ENCODE measurements at regions not wholly inside any gene's neighbourhood (a gene's known extent, or its start where the extent isn't known, plus 50 kb on each side); places are given as distances from the start of the nearest gene placed in this dataset.
A peak's percentile ranks its signal among the peaks of the same experiment; 100 is the strongest.

GRCh38 chr3:35393901-35394799 is 245.2 kb upstream of the ARPP21 start:
- TF ChIP-seq JUND (IDR thresholded peaks at IDR 0.05; ENCODE audit: low read depth), result no peak
- in situ Hi-C loops (cut with HindIII; ENCODE audit: low pct_unique_long_range_greater_than_20kb, low sequenced_read_pairs), result no loop called here
- peak in 1 of 2 experiments; percentile 50 for DNase-seq (ENCODE audit: low read depth in 1 of 2, low spot score in 1 of 2)

GRCh38 chr3:35394905-35395304 is 244.4 kb upstream of the ARPP21 start:
- no peak for TF ChIP-seq JUND (IDR thresholded peaks at IDR 0.05; ENCODE audit: low read depth)
- in situ Hi-C loops (cut with HindIII; ENCODE audit: low pct_unique_long_range_greater_than_20kb, low sequenced_read_pairs), result no loop called here
- DNase-seq (ENCODE audit: low read depth in 1 of 2, low spot score in 1 of 2), result no peak

GRCh38 chr3:35401671-35402070 is 237.7 kb upstream of the ARPP21 start:
- in situ Hi-C loops (cut with HindIII; ENCODE audit: low pct_unique_long_range_greater_than_20kb, low sequenced_read_pairs), result no loop called here

GRCh38 chr3:35404571-35404970 is 234.8 kb upstream of the ARPP21 start:
- in situ Hi-C loops (cut with HindIII; ENCODE audit: low pct_unique_long_range_greater_than_20kb, low sequenced_read_pairs), result no loop called here
- no peak for DNase-seq (ENCODE audit: low read depth in 1 of 2, low spot score in 1 of 2)
- TF ChIP-seq JUND (IDR thresholded peaks at IDR 0.05; ENCODE audit: low read depth), result no peak

More at GRCh38 chr3:35401671-35402070, 237.7 kb upstream of the ARPP21 start:
- TF ChIP-seq JUND (IDR thresholded peaks at IDR 0.05; ENCODE audit: low read depth), result no peak
- DNase-seq (ENCODE audit: low read depth in 1 of 2, low spot score in 1 of 2), result no peak

- no peak for DNase-seq (ENCODE audit: low read depth in 1 of 2, low spot score in 1 of 2)
- in situ Hi-C loops (cut with HindIII; ENCODE audit: low pct_unique_long_range_greater_than_20kb, low sequenced_read_pairs), result no loop called here
- TF ChIP-seq JUND (IDR thresholded peaks at IDR 0.05; ENCODE audit: low read depth), result no peak
Measured at GRCh38 chr3:35408882-35409281, 230.4 kb upstream of the ARPP21 start.

- no peak for DNase-seq (ENCODE audit: low read depth in 1 of 2, low spot score in 1 of 2)
- TF ChIP-seq JUND (IDR thresholded peaks at IDR 0.05; ENCODE audit: low read depth), result no peak
- in situ Hi-C loops (cut with HindIII; ENCODE audit: low pct_unique_long_range_greater_than_20kb, low sequenced_read_pairs), result no loop called here
Measured at GRCh38 chr3:35409991-35410390, 229.3 kb upstream of the ARPP21 start.

GRCh38 chr3:35413483-35413882 is 225.8 kb upstream of the ARPP21 start:
- in situ Hi-C loops (cut with HindIII; ENCODE audit: low pct_unique_long_range_greater_than_20kb, low sequenced_read_pairs), result no loop called here
- no peak for TF ChIP-seq JUND (IDR thresholded peaks at IDR 0.05; ENCODE audit: low read depth)
- no peak for DNase-seq (ENCODE audit: low read depth in 1 of 2, low spot score in 1 of 2)

- TF ChIP-seq JUND (IDR thresholded peaks at IDR 0.05; ENCODE audit: low read depth), result no peak
- DNase-seq (ENCODE audit: low read depth in 1 of 2, low spot score in 1 of 2), result no peak
- in situ Hi-C loops (cut with HindIII; ENCODE audit: low pct_unique_long_range_greater_than_20kb, low sequenced_read_pairs), result no loop called here
Measured at GRCh38 chr3:35417080-35417479, 222.2 kb upstream of the ARPP21 start.

- no peak for TF ChIP-seq JUND (IDR thresholded peaks at IDR 0.05; ENCODE audit: low read depth)
- in situ Hi-C loops (cut with HindIII; ENCODE audit: low pct_unique_long_range_greater_than_20kb, low sequenced_read_pairs), result no loop called here
- no peak for DNase-seq (ENCODE audit: low read depth in 1 of 2, low spot score in 1 of 2)
Measured at GRCh38 chr3:35422101-35422500, 217.2 kb upstream of the ARPP21 start.

- no peak for TF ChIP-seq JUND (IDR thresholded peaks at IDR 0.05; ENCODE audit: low read depth)
Measured at GRCh38 chr3:35422836-35423601, 216.3 kb upstream of the ARPP21 start.

GRCh38 chr3:35426366-35426958 is 212.9 kb upstream of the ARPP21 start:
- in situ Hi-C loops (cut with HindIII; ENCODE audit: low pct_unique_long_range_greater_than_20kb, low sequenced_read_pairs), result no loop called here
- no peak for TF ChIP-seq JUND (IDR thresholded peaks at IDR 0.05; ENCODE audit: low read depth)

More at GRCh38 chr3:35422836-35423601, 216.3 kb upstream of the ARPP21 start:
- no peak for DNase-seq (ENCODE audit: low read depth in 1 of 2, low spot score in 1 of 2)
- in situ Hi-C loops (cut with HindIII; ENCODE audit: low pct_unique_long_range_greater_than_20kb, low sequenced_read_pairs), result no loop called here

GRCh38 chr3:35437381-35437780 is 201.9 kb upstream of the ARPP21 start:
- TF ChIP-seq JUND (IDR thresholded peaks at IDR 0.05; ENCODE audit: low read depth), result no peak
- in situ Hi-C loops (cut with HindIII; ENCODE audit: low pct_unique_long_range_greater_than_20kb, low sequenced_read_pairs), result no loop called here
- DNase-seq (ENCODE audit: low read depth in 1 of 2, low spot score in 1 of 2), result no peak

More at GRCh38 chr3:35426366-35426958, 212.9 kb upstream of the ARPP21 start:
- no peak for DNase-seq (ENCODE audit: low read depth in 1 of 2, low spot score in 1 of 2)
